K562 (cell line): ENCODE measurements at regions not wholly inside any gene's neighbourhood (a gene's known extent, or its start where the extent isn't known, plus 50 kb on each side); places are given as distances from the start of the nearest gene placed in this dataset.

Experiments
- ATAC-seq: fragments of 200-7000 bp; cut with Tn5 transposase; 3 replicates; pipeline ENCODE4 v1.9.1; 2020; ENCODE audit warnings: moderate library complexity
- BruUV-seq: library from RNA; stranded (reverse); fragments of 400-500 nt; replicated peaks from 2 replicates; lab custom pipeline; 2021; lab: Mats Ljungman, UMichigan
- CTCF ChIA-PET: fragments of 300-600 bp; formaldehyde crosslinking; extraction: SDS; loops from one replicate; lab custom pipeline; 2021; ENCODE audit warnings: low intra/inter-chr PET ratio; lab: Yijun Ruan, JAX
- POLR2A ChIA-PET: fragments of 300-600, 350-650 bp; sonication (Branson Sonifier 250); formaldehyde crosslinking; extraction: SDS; loops from one replicate; lab custom pipeline; 2021; ENCODE audit warnings: antibody characterized with exemption, inconsistent platforms; lab: Yijun Ruan, JAX
- DNase-seq, 4 experiments: peaks; one replicate each; pipeline versions ENCODE4 v3.0.0 to v3.0.0-alpha.2; 2011 to 2018; ENCODE audit warnings: low spot score in 3 of 4, mixed read lengths in 3 of 4; ENCODE audit errors: extremely low read depth in 1 of 4
- FAIRE-seq: peaks from 2 replicates; lab custom pipeline; 2011; peaks lifted over from hg19 to GRCh38; lab: Jason Lieb, UNC
- H2AFZ ChIP-seq: 2 replicates; pipeline ENCODE4 v1.6.0; 2011; ENCODE audit warnings: low read depth, low read length, control low read depth, inconsistent platforms
- H3K27ac ChIP-seq: fragments of 200-600 bp; 3 replicates; pipeline ENCODE4 v1.8.0; 2011; ENCODE audit warnings: low read depth, mild to moderate bottlenecking, control low read depth, inconsistent platforms, low read length, moderate library complexity, mixed read lengths; ENCODE audit errors: extremely low read depth
- H3K27me3 ChIP-seq, 2 experiments: fragments of 300-600 bp in 1 of 2; 2 replicates in 1 of 2; 3 replicates in 1 of 2; pipeline versions ENCODE4 v1.6.0 to v1.8.0; 2011; ENCODE audit warnings: inconsistent platforms in 2 of 2, low read length in 2 of 2, mild to moderate bottlenecking in 1 of 2, mixed read lengths in 1 of 2, moderate library complexity in 1 of 2; ENCODE audit not compliant: control insufficient read depth in 2 of 2, insufficient read depth in 2 of 2
- H3K36me3 ChIP-seq: fragments of 300-600 bp; 3 replicates; pipeline ENCODE4 v1.8.0; 2011; ENCODE audit warnings: mild to moderate bottlenecking, low read length, inconsistent platforms; ENCODE audit not compliant: control insufficient read depth, insufficient read depth
- H3K4me1 ChIP-seq, 2 experiments: fragments of 200-600 bp in 1 of 2; replicated peaks in 1 of 2; 2 replicates in 1 of 2; 3 replicates in 1 of 2; pipeline versions ENCODE4 v1.5.1 to v1.8.0; 2011; ENCODE audit warnings: inconsistent platforms in 2 of 2, low read length in 2 of 2, mild to moderate bottlenecking in 1 of 2, mixed read lengths in 1 of 2, moderate library complexity in 1 of 2; ENCODE audit not compliant: control insufficient read depth in 2 of 2, insufficient read depth in 2 of 2
- H3K4me2 ChIP-seq: 2 replicates; pipeline ENCODE4 v1.6.1; 2011; ENCODE audit warnings: low read length, control low read depth, inconsistent platforms, mixed read lengths; ENCODE audit not compliant: insufficient read depth
- H3K4me3 ChIP-seq: fragments of 200-600 bp; sonication (generic), shearing (Covaris generic); 2 replicates; pipeline ENCODE4 v1.5.1; 2016; ENCODE audit warnings: control low read depth, inconsistent platforms
- H3K79me2 ChIP-seq: fragments of 200-600 bp; 3 replicates; pipeline ENCODE4 v1.8.0; 2011; ENCODE audit warnings: low read length, inconsistent platforms; ENCODE audit not compliant: control insufficient read depth, insufficient read depth
- H3K9ac ChIP-seq, 2 experiments: 2 replicates each; pipeline versions ENCODE4 v1.6.0 to v1.6.1; 2011; ENCODE audit warnings: low read depth in 2 of 2, low read length in 2 of 2, control low read depth in 1 of 2, inconsistent platforms in 1 of 2, mild to moderate bottlenecking in 1 of 2, mixed read lengths in 1 of 2; ENCODE audit not compliant: insufficient read depth in 1 of 2
- H3K9me1 ChIP-seq: one replicate; pipeline ENCODE4 v1.6.0; 2011; ENCODE audit warnings: inconsistent platforms, mild to moderate bottlenecking, low read length, moderate library complexity; ENCODE audit not compliant: control insufficient read depth, insufficient read depth
- H3K9me3 ChIP-seq: replicated peaks from 2 replicates; pipeline ENCODE4 v1.5.1; 2011; ENCODE audit warnings: low read depth, low read length, inconsistent platforms; ENCODE audit not compliant: control insufficient read depth, insufficient read depth
- H4K20me1 ChIP-seq: replicated peaks from 2 replicates; pipeline ENCODE4 v1.6.1; 2011; ENCODE audit warnings: low read length, inconsistent platforms, mixed read lengths; ENCODE audit not compliant: control insufficient read depth, insufficient read depth
- BRF1 ChIP-seq: IDR thresholded peaks from 3 replicates; pipeline ENCODE4 v1.6.1; 2011; ENCODE audit warnings: borderline replicate concordance, mild to moderate bottlenecking; ENCODE audit not compliant: insufficient read length; ENCODE audit errors: extremely low read depth
- CHD1 ChIP-seq: fragments of 200-600 bp; sonication (generic); IDR thresholded peaks from one replicate; pipeline ENCODE4 v1.6.1; 2012; ENCODE audit warnings: mild to moderate bottlenecking, moderate library complexity, low read length, inconsistent platforms
- ESRRB ChIP-seq: fragments of 250-450 bp; sonication (Bioruptor Pico); IDR thresholded peaks from 2 replicates; pipeline ENCODE4 v1.5.0; 2020; ENCODE audit warnings: mild to moderate bottlenecking, moderate library complexity, borderline replicate concordance
- HDAC1 ChIP-seq, 2 experiments: fragments of 450-650 bp; IDR thresholded peaks; 2 replicates each; pipeline ENCODE4 v1.6.1; 2016 to 2017; ENCODE audit warnings: inconsistent platforms in 1 of 2, mild to moderate bottlenecking in 1 of 2, moderate library complexity in 1 of 2
- MTF1 ChIP-seq: fragments of 250-450 bp; sonication (Bioruptor Pico); IDR thresholded peaks from 2 replicates; pipeline ENCODE4 v1.9.0; 2021; ENCODE audit warnings: moderate library complexity, mild to moderate bottlenecking, inconsistent platforms, borderline replicate concordance
- POLR2G ChIP-seq: fragments of 200-400 bp; formaldehyde crosslinking; IDR thresholded peaks from 2 replicates; pipeline ENCODE4 v1.6.1; 2017; ENCODE audit warnings: low read depth, mild to moderate bottlenecking, antibody characterized with exemption, low read length, moderate library complexity
- PRPF4 ChIP-seq: fragments of 200-400 bp; formaldehyde crosslinking; IDR thresholded peaks from one replicate; pipeline ENCODE4 v1.6.1; 2017; ENCODE audit warnings: low read length, low read depth, mild to moderate bottlenecking; ENCODE audit not compliant: insufficient read depth, poor library complexity, severe bottlenecking
- TAF15 ChIP-seq: fragments of 200-400 bp; formaldehyde crosslinking; IDR thresholded peaks from 2 replicates; pipeline ENCODE4 v1.6.1; 2017; ENCODE audit warnings: mild to moderate bottlenecking, low read depth, low read length, moderate library complexity
- TEAD2 ChIP-seq: fragments of 450-650 bp; IDR thresholded peaks from 2 replicates; pipeline ENCODE4 v1.6.1; 2016; ENCODE audit warnings: missing genetic modification characterization, control low read depth, missing compliant biosample characterization
- TSC22D4 ChIP-seq: fragments of 450-650 bp; IDR thresholded peaks from 2 replicates; pipeline ENCODE4 v1.6.1; 2016; ENCODE audit warnings: missing genetic modification characterization, missing biosample characterization, control low read depth
- ZNF436 ChIP-seq: fragments of 250-450, 450-650 bp; sonication (Bioruptor Pico); formaldehyde crosslinking; IDR thresholded peaks from 2 replicates; pipeline ENCODE4 v1.7.0; 2020; ENCODE audit warnings: mild to moderate bottlenecking
- ZNF764 ChIP-seq: fragments of 250-450 bp; sonication (Bioruptor Pico); IDR thresholded peaks from 2 replicates; pipeline ENCODE4 v1.4.0; 2020; ENCODE audit warnings: low read depth, mild to moderate bottlenecking, moderate library complexity
- WGBS: fragments of 100-300 bp; shearing (Covaris generic); methylation state at CpG from one replicate; pipeline ENCODE4 v1.1.6; 2016; ENCODE audit warnings: low coverage, mixed read lengths; ENCODE audit not compliant: insufficient coverage; ENCODE audit errors: missing lambda C conversion rate; 5-methylcytosine and 5-hydroxymethylcytosine counted together
- in situ Hi-C: fragments of 300-500 bp; cut with MboI; formaldehyde crosslinking; loops from 4 replicates; pipeline ENCODE4 v1.15.0; 2018; ENCODE audit warnings: inconsistent platforms, mixed read lengths
- intact Hi-C: fragments of 100-400 bp; cut with micrococcal nuclease; formaldehyde crosslinking; loops from 2 replicates; pipeline ENCODE4 v1.14.2; 2022
- TF ChIP-seq, protein P1 (sequence below): fragments of 200-800 bp; sonication (Bioruptor generic); IDR thresholded peaks from 2 replicates; pipeline ENCODE4 v1.6.1; 2016; ENCODE audit warnings: missing genetic modification characterization, missing compliant biosample characterization

DNA sequence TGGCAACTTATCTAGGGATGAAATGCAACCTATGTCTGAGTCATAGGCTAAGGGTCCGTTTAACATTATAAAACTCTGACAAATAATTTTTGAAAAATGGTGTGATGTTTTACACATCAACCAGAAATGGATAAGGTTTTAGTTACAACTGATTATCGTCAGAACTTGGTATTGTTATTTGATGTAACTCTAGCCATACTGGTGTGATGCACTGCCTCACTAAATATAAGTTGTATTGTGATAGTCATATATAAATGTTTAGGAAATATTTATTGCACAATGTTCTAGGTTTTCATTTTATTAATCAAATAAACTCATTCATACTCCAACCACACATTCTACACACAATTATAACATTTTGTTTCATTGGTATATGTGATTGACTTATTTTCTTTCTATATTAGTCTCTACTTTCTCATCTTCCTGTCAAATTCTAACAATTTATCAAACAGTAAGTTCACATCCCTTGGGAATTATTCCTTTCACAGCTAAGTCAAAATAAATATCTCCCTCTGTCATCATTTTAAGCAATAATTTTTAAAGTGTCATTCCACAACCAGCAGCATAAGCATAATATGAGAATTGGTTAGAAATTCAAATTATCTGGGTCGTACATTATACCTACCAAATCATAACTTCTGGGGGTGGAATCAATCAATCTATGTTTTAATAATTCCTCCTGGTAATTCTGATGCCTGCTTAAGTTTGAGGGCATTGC lies 873.9 kb downstream of the SLITRK1 start:
- Histone ChIP-seq H3K9me3 (no peaks in the 10 kb centered on the region), H3K4me3 (no peak overlapping the region), H3K4me2 (no peak overlapping the region), H3K27ac (no peak overlapping the region), H4K20me1 (no peaks in the 10 kb centered on the region), H3K9me1 (no peaks in the 10 kb centered on the region), H3K9ac (no peak overlapping the region), H3K36me3 (no peaks in the 10 kb centered on the region), H3K27me3 (no peaks in the 10 kb centered on the region), H3K4me1 (no peaks in the 10 kb centered on the region), H3K79me2 (no peaks in the 10 kb centered on the region), H2AFZ (no peak overlapping the region)
- WGBS, result 49% methylated on average over 3 of the region's 3 CpGs
- no peak for FAIRE-seq
- no peak for ATAC-seq
- no TSS peak for BruUV-seq
- no peak for DNase-seq
- POLR2A ChIA-PET, result no interaction called here
- TF ChIP-seq TSC22D4 (tag), result no peak
- no peak for TF ChIP-seq ZNF436
- TF ChIP-seq, protein P1, sequence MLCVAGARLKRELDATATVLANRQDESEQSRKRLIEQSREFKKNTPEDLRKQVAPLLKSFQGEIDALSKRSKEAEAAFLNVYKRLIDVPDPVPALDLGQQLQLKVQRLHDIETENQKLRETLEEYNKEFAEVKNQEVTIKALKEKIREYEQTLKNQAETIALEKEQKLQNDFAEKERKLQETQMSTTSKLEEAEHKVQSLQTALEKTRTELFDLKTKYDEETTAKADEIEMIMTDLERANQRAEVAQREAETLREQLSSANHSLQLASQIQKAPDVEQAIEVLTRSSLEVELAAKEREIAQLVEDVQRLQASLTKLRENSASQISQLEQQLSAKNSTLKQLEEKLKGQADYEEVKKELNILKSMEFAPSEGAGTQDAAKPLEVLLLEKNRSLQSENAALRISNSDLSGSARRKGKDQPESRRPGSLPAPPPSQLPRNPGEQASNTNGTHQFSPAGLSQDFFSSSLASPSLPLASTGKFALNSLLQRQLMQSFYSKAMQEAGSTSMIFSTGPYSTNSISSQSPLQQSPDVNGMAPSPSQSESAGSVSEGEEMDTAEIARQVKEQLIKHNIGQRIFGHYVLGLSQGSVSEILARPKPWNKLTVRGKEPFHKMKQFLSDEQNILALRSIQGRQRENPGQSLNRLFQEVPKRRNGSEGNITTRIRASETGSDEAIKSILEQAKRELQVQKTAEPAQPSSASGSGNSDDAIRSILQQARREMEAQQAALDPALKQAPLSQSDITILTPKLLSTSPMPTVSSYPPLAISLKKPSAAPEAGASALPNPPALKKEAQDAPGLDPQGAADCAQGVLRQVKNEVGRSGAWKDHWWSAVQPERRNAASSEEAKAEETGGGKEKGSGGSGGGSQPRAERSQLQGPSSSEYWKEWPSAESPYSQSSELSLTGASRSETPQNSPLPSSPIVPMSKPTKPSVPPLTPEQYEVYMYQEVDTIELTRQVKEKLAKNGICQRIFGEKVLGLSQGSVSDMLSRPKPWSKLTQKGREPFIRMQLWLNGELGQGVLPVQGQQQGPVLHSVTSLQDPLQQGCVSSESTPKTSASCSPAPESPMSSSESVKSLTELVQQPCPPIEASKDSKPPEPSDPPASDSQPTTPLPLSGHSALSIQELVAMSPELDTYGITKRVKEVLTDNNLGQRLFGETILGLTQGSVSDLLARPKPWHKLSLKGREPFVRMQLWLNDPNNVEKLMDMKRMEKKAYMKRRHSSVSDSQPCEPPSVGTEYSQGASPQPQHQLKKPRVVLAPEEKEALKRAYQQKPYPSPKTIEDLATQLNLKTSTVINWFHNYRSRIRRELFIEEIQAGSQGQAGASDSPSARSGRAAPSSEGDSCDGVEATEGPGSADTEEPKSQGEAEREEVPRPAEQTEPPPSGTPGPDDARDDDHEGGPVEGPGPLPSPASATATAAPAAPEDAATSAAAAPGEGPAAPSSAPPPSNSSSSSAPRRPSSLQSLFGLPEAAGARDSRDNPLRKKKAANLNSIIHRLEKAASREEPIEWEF (CRISPR knock-in tag), result no peak
- TF ChIP-seq TAF15, result no peak
- no peak for TF ChIP-seq PRPF4
- no peak for TF ChIP-seq POLR2G
- TF ChIP-seq TEAD2 (tag), result no peak
- TF ChIP-seq CHD1, result no peak
- no peak for TF ChIP-seq HDAC1 (IDR thresholded peaks at IDR 0.05)
- TF ChIP-seq BRF1, result no peak
- TF ChIP-seq ZNF764 (CRISPR knock-in tag), result no peak
- TF ChIP-seq ESRRB (CRISPR knock-in tag), result no peak
- TF ChIP-seq MTF1 (CRISPR knock-in tag), result no peak
- in situ Hi-C loops, result no loop called here
- intact Hi-C loops, result no loop called here
- CTCF ChIA-PET, result no interaction called here
